ENCODE measurements at regions not wholly inside any gene's neighbourhood (a gene's known extent, or its start where the extent isn't known, plus 50 kb on each side); places are given as distances from the start of the nearest gene placed in this dataset.
"Not testable (repeated sequence)": the region's sequence is repeated elsewhere in the genome, so short reads cannot be mapped to it uniquely, and the experiment has no call there.

DNA sequence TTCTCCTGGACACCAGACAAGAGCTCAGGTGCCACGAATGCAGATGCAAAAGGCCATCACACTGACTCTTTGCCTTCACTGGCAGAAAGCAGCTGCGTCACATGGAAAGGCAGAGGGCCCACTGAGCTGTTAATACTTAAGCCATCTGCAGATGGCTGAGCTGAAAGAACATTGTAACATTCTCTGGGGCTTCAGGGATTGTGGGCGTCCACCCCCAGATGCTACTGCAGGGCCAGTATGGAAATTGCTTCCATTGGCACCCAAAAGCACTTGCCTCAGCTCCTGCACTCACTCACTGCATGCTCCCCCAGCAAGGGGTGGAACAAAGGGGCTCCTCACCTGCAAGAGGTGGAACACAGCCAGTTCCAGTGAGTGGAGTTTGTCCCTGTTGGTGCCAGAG lies 1264.6 kb downstream of the REEP3 start:
- intact Hi-C loops (cut with micrococcal nuclease), result no loop called here

DNA sequence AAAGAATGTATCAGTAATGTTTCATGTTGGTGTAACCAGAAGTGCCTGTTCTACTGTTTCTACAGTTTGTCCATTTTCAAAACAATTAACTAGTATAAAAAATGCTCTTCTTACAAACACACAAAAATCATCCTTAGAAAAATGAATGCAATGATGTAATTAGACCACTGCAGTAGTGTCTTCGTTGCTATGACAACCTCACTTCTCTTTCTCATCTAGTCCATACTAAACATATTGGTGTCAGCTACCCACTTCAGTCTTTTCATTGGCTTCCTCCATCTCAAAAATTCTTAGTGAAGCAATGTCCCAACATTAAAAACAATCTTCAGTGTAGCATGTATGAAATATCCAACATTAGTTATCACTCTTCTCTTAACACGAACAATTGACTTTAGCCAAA lies 1265.8 kb downstream of the REEP3 start:
- intact Hi-C loops (cut with micrococcal nuclease), result no loop called here

DNA sequence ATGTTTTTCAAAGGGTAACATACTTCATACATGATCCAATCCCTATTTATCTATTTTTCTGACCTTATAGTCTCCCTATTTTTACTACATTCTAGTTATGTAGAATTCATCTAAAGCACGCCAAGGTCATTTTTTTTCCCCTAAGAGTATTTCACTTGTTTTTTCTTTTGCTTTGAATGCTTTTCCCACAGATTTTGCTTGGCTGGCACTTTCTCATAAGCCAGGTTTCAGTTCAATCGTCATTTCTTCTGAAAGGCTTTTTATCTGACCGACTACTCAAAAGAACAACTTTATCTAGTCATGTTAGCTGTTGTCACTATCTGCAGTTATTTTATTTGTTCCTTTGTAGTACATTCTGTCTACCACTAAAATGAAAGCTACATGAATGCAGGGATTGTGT lies 1274.6 kb downstream of the REEP3 start:
- intact Hi-C loops (cut with micrococcal nuclease), result no loop called here

DNA sequence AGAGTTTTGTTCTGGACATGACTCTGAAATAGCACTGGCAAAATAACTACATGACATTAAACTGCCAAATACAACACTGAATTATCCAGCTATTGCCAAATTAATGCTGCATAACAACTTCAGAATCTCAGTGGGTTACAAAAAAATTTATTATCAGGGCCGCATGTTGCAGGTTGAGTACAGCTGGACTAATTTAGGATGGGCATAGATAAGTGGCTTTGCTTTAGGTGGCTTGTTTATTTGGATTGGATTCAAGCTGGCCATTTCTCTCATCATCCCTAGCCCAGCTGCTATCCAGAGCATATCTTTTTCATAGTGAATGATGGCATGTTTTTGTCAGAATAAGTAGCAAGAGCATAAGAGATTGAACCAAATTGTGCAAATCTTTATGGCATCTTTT lies 1277.1 kb downstream of the REEP3 start:
- intact Hi-C loops (cut with micrococcal nuclease), result no loop called here

DNA sequence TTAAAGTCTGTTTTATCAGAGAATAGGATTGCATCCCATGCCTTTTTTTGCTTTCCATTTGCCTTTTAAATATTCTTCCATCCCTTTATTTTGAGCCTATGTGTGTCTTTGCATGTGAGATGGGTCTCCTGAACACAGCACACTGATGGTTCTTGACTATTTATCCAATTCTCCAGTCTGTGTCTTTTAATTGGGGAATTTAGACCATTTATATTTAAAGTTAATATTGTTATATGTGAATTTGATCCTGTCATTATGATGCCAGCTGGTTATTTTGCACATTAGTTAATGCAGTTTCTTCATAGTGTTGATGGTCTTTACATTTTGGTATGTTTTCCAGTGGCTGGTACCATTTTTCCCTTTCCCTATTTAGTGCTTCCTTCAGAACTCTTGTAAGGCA lies 1287.0 kb downstream of the REEP3 start:
- intact Hi-C loops (cut with micrococcal nuclease), result not testable (repeated sequence)

DNA sequence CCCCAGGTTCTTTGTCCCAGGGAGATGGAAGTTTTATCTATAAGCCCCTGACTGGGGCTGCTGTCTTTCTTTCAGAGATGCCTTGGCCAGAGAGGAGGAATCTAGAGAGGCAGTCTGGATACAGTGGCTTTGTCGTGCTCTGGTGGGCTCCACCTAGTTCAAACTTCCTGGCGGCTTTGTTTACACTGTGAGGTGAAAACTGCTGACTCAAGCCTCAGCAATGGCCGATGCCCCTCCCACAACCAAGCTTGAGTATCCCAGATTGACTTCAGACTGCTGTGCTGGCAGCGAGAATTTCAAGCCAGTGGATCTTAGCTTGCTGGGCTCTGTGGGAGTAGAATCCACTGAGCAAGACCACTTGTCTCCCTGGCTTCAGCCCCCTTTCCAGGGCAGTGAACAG lies 1288.8 kb downstream of the REEP3 start:
- intact Hi-C loops (cut with micrococcal nuclease), result not testable (repeated sequence)

DNA sequence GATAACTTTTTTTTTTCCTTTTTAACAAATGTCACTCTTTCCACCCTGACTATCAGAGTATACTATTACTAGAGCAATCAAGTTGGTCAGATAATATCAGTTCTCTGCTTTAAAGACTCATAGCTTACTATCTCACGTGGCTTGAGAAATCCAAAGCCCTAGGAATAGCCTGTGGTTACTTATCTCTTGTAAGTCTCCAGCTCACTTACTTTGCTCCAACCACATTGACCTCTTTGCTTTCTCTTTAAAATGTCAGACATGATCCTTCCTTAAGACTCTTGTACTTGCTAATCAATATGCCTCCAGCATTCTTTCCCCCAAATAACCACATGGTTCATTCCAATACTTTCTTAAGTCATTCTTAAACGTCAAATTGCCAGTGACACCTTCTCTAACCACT lies 1292.2 kb downstream of the REEP3 start:
- intact Hi-C loops (cut with micrococcal nuclease), result no loop called here

DNA sequence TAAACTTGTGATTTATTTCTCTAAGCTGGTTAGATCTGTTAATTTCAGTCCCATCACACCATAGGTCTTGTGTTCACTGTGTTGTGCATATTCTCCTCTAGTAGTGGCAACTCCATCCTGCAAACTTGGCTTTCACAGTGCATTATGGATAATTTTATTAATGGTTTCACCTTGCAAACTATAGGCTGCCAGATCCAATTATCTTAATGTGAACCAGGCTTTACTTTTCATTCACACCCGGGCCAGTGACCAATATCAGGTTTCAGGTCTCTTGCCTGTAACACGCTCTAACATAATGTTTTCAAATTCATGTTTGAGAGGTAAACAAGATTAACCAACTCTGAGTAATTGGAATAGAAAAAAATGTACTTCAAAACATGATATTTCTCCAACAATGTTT lies 1293.0 kb downstream of the REEP3 start:
- intact Hi-C loops (cut with micrococcal nuclease), result no loop called here

DNA sequence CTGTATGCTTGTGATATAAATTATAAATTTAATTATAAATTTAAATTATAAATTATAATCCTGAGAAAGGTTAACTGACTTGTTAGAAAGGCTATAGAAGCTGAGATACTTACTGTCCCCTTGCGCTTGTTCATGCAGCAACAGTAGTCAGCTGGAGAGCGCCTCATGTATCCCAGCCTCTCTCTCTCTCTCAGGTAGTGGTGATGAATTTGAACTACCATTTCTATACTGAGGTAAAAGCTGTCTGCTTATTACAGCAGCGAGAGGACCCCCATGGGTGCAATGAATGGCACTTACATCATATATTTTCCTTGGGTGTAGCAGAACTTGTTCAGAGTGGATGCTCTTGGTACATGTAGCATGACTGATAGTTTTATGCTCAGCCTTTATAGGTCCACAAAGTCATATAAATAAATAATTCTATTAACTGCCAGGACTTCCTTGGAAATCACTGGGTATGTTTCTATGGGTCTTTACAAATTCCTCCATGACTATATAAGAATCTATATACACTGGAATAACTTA lies 1308.7 kb downstream of the REEP3 start:
- intact Hi-C loops (cut with micrococcal nuclease), result no loop called here

DNA sequence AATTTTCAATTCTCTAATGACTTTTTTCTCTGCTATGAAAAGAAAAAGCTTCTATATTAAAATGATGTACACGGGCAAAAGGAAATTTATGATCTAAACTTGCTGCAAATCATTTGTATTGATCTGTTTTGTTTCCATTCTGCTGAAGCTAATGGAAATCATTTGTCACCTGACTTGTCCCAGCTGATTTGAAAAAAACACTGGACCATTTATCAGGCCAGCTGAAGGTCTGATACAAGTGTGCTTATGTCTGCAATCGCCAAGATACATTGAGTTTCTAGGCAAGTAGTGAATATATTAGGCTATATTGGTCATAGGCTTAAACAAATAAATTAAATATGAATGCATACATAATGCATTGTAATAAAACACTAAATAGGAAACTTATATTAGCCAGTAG lies 1309.7 kb downstream of the REEP3 start:
- intact Hi-C loops (cut with micrococcal nuclease), result no loop called here

DNA sequence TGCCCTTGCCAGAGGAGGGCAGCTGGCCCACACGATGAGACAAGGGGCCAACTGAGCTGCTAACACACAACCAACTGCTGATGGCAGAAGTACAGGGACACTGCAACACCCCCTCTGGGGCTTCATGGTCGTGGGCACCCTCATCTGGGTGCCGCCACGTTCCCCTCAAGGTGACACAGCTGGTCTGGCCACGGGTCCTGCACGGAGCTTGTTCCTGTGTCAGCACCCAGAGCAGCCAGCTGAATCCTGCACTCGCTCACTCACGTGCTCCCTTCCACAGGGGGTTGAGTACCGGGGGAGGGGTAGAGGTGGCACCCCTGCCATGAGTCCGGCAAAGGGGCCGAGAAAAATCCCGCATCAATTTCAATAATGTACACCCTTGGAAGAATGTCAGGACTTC lies 1319.1 kb downstream of the REEP3 start:
- intact Hi-C loops (cut with micrococcal nuclease), result no loop called here

DNA sequence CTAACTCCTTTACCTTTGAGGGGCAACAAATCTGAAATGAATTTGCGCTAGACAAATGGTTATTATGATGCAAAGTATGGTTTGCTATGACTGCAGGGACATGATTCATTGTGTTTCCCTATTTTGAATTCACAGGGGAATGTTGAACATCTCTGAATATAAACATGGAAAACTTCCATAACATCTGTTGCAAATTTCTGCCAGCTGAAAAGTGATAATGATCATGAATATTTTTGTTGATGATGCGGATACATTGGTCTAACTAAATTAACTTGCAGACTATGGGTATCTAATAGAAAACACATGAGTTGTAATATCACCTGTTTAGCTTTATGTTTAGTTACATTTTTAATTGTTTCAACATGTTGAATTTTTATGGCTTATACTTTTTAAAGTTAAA lies 1325.5 kb downstream of the REEP3 start:
- intact Hi-C loops (cut with micrococcal nuclease), result no loop called here

DNA sequence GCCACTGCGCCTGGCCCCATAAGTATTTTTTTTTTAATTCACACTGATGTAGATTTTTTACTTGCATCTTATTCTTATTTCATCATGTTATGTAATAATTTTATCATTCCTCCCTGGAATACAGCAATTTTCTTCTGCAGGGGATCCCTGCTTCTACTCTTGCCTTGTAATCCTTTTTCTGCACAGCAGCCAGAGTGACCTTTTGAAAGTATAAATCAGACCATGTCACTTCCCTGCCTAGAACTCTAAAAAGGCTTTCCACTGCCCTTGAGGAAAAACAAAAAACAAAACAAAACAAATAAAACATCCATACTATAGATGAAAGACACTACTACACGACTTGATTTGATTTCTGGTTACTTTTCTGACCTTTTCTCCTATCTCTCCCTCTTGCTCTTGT lies 1334.7 kb downstream of the REEP3 start:
- intact Hi-C loops (cut with micrococcal nuclease), result no loop called here

DNA sequence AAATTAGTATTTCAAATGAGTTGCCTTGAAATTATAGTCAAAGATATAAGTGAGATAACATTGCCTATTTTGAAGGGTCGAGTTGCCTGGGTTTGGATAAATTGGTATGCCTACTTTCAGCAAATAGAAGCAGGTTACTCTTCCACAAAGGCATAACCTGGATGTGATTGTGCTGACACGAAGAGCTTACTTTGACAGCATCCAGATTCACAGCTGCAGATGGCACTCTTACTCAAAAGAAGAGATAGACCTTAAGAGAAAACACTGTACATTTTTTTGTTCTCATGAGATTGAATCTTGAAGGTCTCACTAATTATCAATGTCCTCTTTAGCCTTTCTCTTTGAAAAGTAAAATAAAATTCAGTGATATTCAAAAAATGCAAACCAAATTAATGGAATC lies 1338.7 kb downstream of the REEP3 start:
- intact Hi-C loops (cut with micrococcal nuclease), result no loop called here

DNA sequence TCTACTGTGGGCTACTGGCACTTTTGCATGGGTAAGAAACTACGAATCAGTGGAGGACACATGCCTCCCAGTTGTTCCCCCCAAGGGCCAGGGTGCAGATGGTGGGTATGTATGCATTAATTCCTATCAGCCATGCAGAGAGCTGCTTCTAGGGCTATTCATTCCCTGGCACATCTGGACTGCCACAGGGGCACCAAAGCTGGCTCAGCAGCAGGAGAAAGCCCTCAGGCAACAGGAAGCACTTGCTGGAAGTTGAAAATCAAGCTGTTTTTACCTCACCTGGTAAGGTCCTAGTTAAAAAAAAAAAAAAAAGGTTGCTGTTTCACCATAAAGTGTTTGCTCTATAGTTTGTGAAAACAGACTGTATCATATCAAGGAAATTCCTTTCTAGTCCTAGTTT lies 1342.6 kb downstream of the REEP3 start:
- intact Hi-C loops (cut with micrococcal nuclease), result no loop called here

DNA sequence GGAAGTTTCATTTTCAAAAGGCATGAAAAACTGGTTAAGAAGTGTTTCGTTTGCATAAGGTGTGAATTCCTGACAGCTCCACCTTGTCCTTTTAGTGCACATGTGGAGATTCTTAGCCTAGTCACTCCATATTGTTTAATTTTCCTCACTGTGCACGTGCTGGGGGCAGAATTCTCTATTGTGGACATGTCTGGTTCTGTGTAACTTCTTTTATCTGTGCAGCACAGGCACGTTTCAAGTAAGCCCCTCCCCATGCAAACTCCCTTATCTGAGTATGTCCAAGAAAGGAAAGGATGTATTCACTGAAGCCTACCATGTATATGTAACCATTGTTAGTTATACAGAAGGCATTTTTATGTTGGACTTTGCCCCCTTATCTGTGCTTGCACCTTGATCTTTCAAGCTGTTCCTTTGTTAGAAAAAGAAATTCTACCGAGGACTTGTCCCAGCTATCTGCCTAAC lies 1346.3 kb downstream of the REEP3 start:
- intact Hi-C loops (cut with micrococcal nuclease), result no loop called here

DNA sequence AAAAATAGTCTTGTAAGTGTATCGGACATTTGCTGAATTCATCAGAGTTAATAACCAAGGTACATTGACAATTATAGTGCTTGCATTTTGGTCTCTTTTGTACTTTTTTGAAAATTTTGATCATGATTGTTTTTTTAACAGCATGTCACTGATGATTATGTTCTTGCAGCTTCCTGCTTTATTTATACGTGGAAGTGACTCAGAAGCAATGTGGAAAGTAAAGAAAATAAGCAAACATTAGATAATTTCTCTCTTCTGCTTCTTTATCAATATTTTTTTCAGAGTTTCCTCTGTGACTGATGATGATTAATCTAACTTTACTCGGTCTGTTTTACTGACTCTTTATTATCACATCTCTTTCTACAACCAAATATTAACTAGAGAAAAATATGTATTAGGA lies 1351.9 kb downstream of the REEP3 start:
- intact Hi-C loops (cut with micrococcal nuclease), result no loop called here

DNA sequence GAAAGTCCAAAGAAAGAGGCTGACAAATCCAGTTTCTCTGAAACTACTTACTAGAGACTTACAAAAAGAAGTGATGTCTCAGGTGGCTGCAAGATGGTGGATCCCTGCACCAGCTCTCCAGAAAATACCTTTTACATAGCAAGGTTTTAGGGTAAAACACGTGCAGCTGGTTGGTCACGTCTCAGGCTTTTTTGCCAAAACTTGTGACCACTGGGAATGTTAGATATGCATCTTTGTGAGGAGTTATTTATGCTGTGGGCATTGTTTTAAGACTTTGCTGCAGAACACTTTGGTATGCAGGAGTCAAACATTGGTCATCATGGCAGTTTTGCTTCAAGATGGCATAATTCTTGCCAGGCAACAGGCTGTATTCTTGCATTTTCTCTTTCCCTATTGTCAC lies 1352.8 kb downstream of the REEP3 start:
- intact Hi-C loops (cut with micrococcal nuclease), result no loop called here

DNA sequence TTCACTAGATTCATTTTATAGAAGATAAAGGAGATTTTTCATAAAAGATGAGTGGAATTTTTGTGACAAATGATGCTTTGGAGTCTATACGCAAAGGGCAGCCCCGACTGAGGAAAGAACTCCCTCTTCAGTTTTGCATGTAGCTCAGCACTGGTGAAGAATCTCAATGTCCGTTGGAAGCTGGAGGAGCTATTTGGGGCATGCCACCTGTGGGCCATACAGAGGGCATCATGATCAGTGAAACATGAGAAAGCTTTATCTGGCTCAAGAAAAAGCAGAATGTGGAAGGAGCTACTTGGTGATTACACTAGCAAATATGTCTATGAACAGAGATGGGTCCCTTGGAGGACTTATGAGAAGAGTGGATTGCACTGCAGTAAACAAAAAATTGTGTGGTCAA lies 1359.3 kb downstream of the REEP3 start:
- intact Hi-C loops (cut with micrococcal nuclease), result no loop called here

DNA sequence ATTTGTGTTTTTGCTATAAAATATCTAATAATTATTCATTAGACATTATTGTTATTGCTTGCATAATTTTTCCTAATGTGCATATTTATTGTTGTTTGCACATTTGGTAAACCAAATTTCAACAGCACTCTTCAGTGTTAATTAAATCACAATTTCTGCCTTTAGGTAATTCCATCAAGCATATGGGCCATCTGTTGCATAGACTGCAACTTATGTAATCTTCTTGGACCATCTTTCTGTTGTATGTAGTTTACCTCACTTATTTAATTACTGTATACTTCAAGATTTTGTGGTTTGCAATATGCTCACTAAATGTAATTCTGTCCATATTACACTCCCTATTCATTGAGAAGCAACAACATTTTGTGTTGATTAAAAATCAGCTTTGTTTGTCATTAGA lies 1360.1 kb downstream of the REEP3 start:
- intact Hi-C loops (cut with micrococcal nuclease), result no loop called here

DNA sequence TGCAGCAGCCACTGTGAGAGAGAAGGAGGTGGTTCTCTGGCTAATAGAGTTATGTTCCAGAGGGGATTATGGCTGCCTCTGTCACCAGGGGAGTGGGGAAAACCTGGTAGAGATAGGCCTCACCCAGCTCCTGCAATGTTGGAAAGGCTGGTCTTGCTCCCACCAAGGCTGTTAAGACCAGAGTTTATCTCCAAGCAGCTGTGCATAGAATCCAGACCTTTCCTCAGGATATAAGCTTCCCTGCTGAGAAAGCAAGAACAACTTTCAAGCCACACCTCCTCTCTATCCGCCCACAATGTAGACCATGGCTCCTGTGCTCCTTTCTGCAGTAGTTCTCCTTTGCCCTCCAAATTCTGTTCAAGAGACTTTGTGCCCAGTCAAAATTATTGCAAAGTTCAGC lies 1375.4 kb downstream of the REEP3 start:
- intact Hi-C loops (cut with micrococcal nuclease), result no loop called here

DNA sequence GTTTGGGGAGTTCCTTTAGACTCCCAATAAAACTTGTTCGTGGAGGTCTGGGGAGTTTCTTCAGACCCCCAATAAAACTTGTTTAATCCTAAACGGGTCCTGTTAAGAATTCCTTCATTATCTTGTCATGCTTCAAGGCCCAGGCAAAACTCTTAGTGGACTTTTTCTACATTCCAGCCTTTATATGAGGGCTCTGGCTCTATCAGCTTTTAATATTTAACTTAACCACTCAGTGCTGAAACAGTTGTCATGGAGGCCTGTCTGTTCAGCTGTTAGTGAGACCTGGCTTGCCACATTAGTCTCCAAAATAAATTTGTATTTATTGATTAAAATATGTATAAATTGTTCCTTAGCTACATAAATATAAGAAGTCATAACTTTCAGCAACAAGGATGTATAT lies 1385.1 kb downstream of the REEP3 start:
- intact Hi-C loops (cut with micrococcal nuclease), result not testable (repeated sequence)

DNA sequence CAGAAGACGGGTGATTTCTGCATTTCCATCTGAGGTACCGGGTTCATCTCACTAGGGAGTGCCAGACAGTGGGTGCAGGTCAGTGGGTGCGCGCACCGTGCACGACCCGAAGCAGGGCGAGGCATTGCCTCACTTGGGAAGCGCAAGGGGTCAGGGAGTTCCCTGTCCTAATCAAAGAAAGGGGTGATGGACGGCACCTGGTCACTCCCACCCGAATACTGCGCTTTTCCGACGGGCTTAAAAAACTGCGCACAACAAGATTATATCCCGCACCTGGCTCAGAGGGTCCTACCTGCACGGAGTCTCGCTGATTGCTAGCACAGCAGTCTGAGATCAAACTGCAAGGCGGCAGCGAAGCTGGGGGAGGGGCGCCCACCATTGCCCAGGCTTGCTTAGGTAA lies 1403.1 kb downstream of the REEP3 start:
- intact Hi-C loops (cut with micrococcal nuclease), result not testable (repeated sequence)

DNA sequence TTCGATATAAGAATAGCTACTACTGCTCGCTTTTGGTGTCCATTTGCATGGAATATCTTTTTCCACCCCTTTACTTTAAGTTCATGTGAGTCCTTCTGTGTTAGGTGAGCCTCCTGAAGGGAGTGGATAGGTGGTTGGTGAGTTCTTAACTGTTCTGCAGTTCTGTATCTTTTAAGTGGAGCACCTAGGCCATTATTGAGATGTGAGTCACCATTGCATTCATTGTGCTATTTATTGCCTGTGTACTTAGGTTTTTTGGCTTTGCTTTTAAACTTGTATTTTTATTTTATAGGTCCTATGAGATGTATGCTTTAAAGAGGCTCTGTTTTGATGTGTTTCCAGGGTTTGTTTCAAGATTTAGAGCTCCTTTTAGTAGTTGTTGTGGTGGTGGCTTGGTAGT lies 1430.8 kb downstream of the REEP3 start:
- intact Hi-C loops (cut with micrococcal nuclease), result no loop called here
